DND-41 (cell line): ENCODE measurements at regions not wholly inside any gene's neighbourhood (a gene's known extent, or its start where the extent isn't known, plus 50 kb on each side); places are given as distances from the start of the nearest gene placed in this dataset.

ENCODE experiments used
- ATAC-seq: fragments of 200-7000 bp; cut with Tn5 transposase; 3 replicates; pipeline ENCODE4 v1.9.1; 2021; ENCODE audit warnings: low read depth; ENCODE audit not compliant: insufficient read depth
- DNase-seq: peaks from one replicate; pipeline ENCODE4 v3.0.0-alpha.2; 2020
- H2AFZ ChIP-seq: 2 replicates; pipeline ENCODE4 v1.6.0; 2012; ENCODE audit warnings: low read depth, low read length
- H3K27ac ChIP-seq: 2 replicates; pipeline ENCODE4 v1.5.1; 2012; ENCODE audit warnings: low read length, inconsistent platforms
- H3K27me3 ChIP-seq: fragments of 200-600 bp; sonication (generic); 2 replicates; pipeline ENCODE4 v1.6.0; 2012; ENCODE audit warnings: low read length, mild to moderate bottlenecking, inconsistent platforms; ENCODE audit not compliant: insufficient read depth, poor library complexity
- H3K36me3 ChIP-seq: 2 replicates; pipeline ENCODE4 v1.5.1; 2012; ENCODE audit warnings: low read length, inconsistent platforms; ENCODE audit not compliant: insufficient read depth
- H3K4me1 ChIP-seq: 2 replicates; pipeline ENCODE4 v1.5.1; 2012; ENCODE audit warnings: mild to moderate bottlenecking, low read length; ENCODE audit not compliant: insufficient read depth
- H3K4me2 ChIP-seq: 2 replicates; pipeline ENCODE4 v1.6.0; 2012; ENCODE audit warnings: mild to moderate bottlenecking, moderate library complexity, low read length, inconsistent platforms; ENCODE audit not compliant: insufficient read depth
- H3K4me3 ChIP-seq, 2 experiments: fragments of 200-600 bp in 1 of 2; shearing (Covaris generic) in 1 of 2; 2 replicates each; pipeline ENCODE4 v1.5.1; 2012 to 2016; ENCODE audit warnings: inconsistent platforms in 2 of 2, low read length in 2 of 2, mild to moderate bottlenecking in 2 of 2, low read depth in 1 of 2, moderate library complexity in 1 of 2
- H3K79me2 ChIP-seq: 2 replicates; pipeline ENCODE4 v1.6.0; 2012; ENCODE audit warnings: low read length, inconsistent platforms; ENCODE audit not compliant: insufficient read depth
- H3K9ac ChIP-seq: 2 replicates; pipeline ENCODE4 v1.6.0; 2012; ENCODE audit warnings: low read depth, mild to moderate bottlenecking, inconsistent platforms, low read length, moderate library complexity
- H3K9me3 ChIP-seq: 2 replicates; pipeline ENCODE4 v1.5.1; 2012; ENCODE audit warnings: low read length, moderate library complexity, mild to moderate bottlenecking, inconsistent platforms; ENCODE audit not compliant: insufficient read depth, severe bottlenecking
- H4K20me1 ChIP-seq: 2 replicates; pipeline ENCODE4 v1.6.0; 2012; ENCODE audit warnings: low read length; ENCODE audit not compliant: insufficient read depth
- EZH2 ChIP-seq: IDR thresholded peaks from 3 replicates; pipeline ENCODE4 v1.6.1; 2012; ENCODE audit warnings: borderline replicate concordance, low read depth, mild to moderate bottlenecking, moderate library complexity, low read length, inconsistent platforms; ENCODE audit not compliant: severe bottlenecking
- TF ChIP-seq, protein P1 (sequence below): IDR thresholded peaks from 2 replicates; pipeline ENCODE4 v1.5.1; 2012; ENCODE audit warnings: borderline replicate concordance, low read length, moderate library complexity, mild to moderate bottlenecking; ENCODE audit not compliant: poor library complexity, severe bottlenecking; ENCODE audit errors: extremely low read depth

DNA sequence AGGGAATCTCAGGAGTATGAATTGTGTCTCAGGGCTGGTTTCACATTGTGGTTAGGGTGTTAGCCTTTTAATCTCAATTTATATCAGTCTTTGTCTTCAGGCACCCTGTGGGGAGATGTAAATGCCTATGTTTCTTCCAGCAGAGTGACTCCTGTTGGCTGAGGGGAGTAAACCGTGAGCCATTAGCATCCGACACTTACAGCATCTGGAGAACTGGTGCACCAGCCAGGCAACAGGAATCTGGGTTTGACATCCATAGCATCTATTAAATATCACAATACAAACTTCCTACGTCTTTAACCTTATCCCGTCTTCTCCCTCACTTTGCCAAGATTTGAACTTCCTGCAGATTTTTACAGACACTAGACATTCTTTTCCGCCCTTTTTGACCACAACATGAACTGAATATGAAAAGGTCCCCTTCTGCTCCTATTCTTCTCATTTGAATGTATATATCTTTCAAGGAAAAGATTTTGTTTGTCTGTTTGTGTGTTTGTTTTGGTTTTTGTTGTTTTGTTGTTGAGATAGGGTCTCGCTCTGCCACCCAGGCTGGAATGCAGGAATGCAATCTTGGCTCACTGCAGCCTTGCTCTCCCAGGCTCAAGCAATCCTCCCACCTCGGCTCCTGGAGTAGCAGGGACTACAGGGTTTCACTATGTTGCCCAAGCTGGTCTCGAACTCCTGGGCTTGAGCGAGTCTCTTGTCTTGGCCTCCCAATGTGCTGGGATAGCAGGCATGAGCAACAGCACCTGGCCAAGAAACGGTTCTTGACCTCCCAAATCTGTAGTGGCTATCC is 626.2 kb downstream of the TLR4 start:
- Histone ChIP-seq H3K79me2 (no peaks in the 10 kb centered on the region), H2AFZ (no peak overlapping the region), H3K4me3 (no peak overlapping the region), H4K20me1 (no peaks in the 10 kb centered on the region), H3K4me1 (no peaks in the 10 kb centered on the region), H3K9me3 (no peaks in the 10 kb centered on the region), H3K36me3 (no peaks in the 10 kb centered on the region), H3K4me2 (no peak overlapping the region), H3K27me3 (no peaks in the 10 kb centered on the region), H3K27ac (no peak overlapping the region), H3K9ac (no peak overlapping the region)
- no peak for TF ChIP-seq EZH2
- TF ChIP-seq, protein P1, sequence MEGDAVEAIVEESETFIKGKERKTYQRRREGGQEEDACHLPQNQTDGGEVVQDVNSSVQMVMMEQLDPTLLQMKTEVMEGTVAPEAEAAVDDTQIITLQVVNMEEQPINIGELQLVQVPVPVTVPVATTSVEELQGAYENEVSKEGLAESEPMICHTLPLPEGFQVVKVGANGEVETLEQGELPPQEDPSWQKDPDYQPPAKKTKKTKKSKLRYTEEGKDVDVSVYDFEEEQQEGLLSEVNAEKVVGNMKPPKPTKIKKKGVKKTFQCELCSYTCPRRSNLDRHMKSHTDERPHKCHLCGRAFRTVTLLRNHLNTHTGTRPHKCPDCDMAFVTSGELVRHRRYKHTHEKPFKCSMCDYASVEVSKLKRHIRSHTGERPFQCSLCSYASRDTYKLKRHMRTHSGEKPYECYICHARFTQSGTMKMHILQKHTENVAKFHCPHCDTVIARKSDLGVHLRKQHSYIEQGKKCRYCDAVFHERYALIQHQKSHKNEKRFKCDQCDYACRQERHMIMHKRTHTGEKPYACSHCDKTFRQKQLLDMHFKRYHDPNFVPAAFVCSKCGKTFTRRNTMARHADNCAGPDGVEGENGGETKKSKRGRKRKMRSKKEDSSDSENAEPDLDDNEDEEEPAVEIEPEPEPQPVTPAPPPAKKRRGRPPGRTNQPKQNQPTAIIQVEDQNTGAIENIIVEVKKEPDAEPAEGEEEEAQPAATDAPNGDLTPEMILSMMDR: no peak
- DNase-seq: no peak
- ATAC-seq: no peak

DNA sequence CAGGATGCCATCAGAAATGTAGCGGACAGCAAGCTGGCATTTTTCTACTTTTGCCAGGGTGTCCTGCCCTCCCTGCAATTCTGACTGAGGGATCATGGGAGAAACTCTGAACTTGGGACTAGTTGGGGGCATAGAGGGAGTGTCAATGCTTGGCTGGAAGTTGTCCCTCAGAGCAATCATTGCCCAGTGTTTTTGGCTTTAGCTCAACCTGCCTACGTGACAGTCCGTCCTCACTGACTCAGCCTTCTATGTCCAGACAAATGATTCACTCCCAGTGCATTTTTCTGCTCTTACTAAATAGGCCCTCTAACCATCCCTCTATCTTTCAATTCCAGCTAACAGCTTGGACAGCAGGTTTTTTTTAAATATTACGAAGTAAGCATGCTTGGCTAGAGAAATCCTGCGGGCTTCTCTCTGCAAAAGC is 627.4 kb downstream of the TLR4 start:
- Histone ChIP-seq H4K20me1 (no peaks in the 10 kb centered on the region), H3K27me3 (no peaks in the 10 kb centered on the region), H3K27ac (no peak overlapping the region), H3K79me2 (no peaks in the 10 kb centered on the region), H3K4me3 (no peak overlapping the region), H3K9ac (no peak overlapping the region), H3K9me3 (no peaks in the 10 kb centered on the region), H2AFZ (no peak overlapping the region), H3K36me3 (no peaks in the 10 kb centered on the region), H3K4me1 (no peaks in the 10 kb centered on the region), H3K4me2 (no peak overlapping the region)
- TF ChIP-seq EZH2: no peak
- TF ChIP-seq, protein P1: no peak
- ATAC-seq: no peak
- no peak for DNase-seq

DNA sequence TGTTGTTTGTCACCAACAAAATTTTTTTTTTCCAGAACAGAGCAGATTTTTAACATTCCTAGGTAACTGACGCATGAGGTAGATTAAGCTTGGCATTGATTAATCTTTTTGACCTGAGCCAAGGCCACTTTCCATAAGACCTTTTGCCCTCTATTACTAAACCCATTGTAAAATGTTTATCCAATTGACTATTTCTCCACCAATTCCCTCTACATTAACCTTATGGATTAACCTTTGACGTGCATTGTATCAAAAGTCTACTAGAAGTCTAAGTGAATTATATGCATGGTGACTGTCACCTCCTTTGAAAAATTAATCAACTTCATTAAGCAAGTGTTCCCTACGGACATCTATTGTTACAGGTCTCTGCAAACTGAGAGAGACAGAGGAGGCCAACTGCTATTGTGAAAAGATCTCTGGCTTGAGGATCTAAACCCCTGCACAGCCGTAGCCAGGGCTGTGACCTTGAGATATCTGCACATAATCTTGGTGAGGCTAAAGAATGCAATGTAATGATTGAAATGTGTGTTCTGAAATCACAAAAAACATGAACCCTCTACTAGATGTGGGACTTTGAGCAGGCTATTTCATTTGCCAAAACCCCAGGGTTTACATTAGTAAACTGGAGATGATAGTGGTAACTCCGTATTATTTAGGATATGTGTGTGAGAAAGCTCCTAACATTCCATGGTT is 632.2 kb downstream of the TLR4 start:
- DNase-seq (no peak), ATAC-seq (no peak)
- no peak overlapping the region for H3K4me3 ChIP-seq
- no peaks in the 10 kb centered on the region for H3K36me3 ChIP-seq
- H3K9me3 ChIP-seq: no peaks in the 10 kb centered on the region
- no peak for TF ChIP-seq EZH2
- TF ChIP-seq, protein P1: no peak
- H3K4me1 ChIP-seq: no peaks in the 10 kb centered on the region
- H3K27ac ChIP-seq: no peak overlapping the region
- no peak overlapping the region for H2AFZ ChIP-seq
- H3K9ac ChIP-seq: no peak overlapping the region
- H3K4me2 ChIP-seq: no peak overlapping the region
- H3K27me3 ChIP-seq: no peaks in the 10 kb centered on the region
- H3K79me2 ChIP-seq: no peaks in the 10 kb centered on the region
- H4K20me1 ChIP-seq: no peaks in the 10 kb centered on the region
